ENCODE measurements at regions not wholly inside any gene's neighbourhood (a gene's known extent, or its start where the extent isn't known, plus 50 kb on each side); places are given as distances from the start of the nearest gene placed in this dataset.

DNA sequence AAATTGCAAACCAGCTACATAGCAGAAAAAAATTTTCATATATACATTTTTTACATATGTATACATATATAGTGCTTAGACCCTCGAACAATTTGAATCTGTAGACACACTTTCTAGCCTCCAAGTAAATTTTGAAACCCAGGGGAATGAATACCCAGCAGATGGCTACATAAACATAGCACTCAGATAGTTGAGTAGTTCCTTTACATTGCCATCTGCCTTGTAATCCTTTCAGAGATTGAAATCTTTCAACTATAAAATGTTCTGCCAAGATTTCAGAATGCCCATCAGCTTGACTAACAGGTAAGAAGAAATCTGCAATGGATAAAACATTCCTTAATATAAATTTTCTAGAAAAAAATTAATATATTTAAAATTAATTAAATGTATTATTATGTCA is 1333.5 kb upstream of the CADM2 start:
- Histone ChIP-seq H3K27ac (ENCODE audit: low read depth, low read length) (no peak overlapping the region), H3K9ac (ENCODE audit: low read length) (no peak overlapping the region), H3K27me3 (ENCODE audit: control insufficient read depth, insufficient read depth, low read length) (no peaks in the 10 kb centered on the region), H3K4me3 (ENCODE audit: low read depth, low read length) (no peak overlapping the region), H3K9me3 (ENCODE audit: control insufficient read depth, insufficient read depth, low read depth, low read length) (no peaks in the 10 kb centered on the region), H3K4me1 (ENCODE audit: control insufficient read depth, insufficient read depth, low read length) (no peaks in the 10 kb centered on the region), H3K36me3 (ENCODE audit: control insufficient read depth, insufficient read depth, low read length) (no peaks in the 10 kb centered on the region)

DNA sequence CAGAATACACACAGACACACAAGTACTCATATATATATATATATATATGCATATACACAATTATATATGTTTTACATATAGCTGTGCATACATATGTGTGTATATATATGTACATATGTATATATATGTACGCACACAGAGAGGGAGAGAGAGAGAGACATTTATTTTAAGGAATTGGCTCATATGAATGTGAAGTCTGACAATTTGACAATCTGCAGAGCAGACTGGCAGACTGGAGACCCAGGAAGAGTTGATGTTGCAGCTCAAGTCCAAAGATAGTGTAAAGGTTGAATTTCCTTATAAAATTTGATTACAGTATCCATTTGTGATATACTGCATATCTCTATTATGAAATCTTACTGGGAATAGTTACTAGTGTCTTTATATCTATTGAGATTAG is 1330.3 kb upstream of the CADM2 start:
- Histone ChIP-seq H3K27ac (ENCODE audit: low read depth, low read length) (no peak overlapping the region), H3K4me3 (ENCODE audit: low read depth, low read length) (no peak overlapping the region), H3K9me3 (ENCODE audit: control insufficient read depth, insufficient read depth, low read depth, low read length) (no peaks in the 10 kb centered on the region), H3K36me3 (ENCODE audit: control insufficient read depth, insufficient read depth, low read length) (no peaks in the 10 kb centered on the region), H3K27me3 (ENCODE audit: control insufficient read depth, insufficient read depth, low read length) (no peaks in the 10 kb centered on the region), H3K4me1 (ENCODE audit: control insufficient read depth, insufficient read depth, low read length) (no peaks in the 10 kb centered on the region), H3K9ac (ENCODE audit: low read length) (no peak overlapping the region)

- no peak overlapping the region for H3K9ac ChIP-seq (ENCODE audit: low read length)
- H3K27ac ChIP-seq (ENCODE audit: low read depth, low read length) = no peak overlapping the region
- no peaks in the 10 kb centered on the region for H3K36me3 ChIP-seq (ENCODE audit: control insufficient read depth, insufficient read depth, low read length)
- no peak overlapping the region for H3K4me3 ChIP-seq (ENCODE audit: low read depth, low read length)
- no peaks in the 10 kb centered on the region for H3K27me3 ChIP-seq (ENCODE audit: control insufficient read depth, insufficient read depth, low read length)
- H3K4me1 ChIP-seq (ENCODE audit: control insufficient read depth, insufficient read depth, low read length) = no peaks in the 10 kb centered on the region
- no peaks in the 10 kb centered on the region for H3K9me3 ChIP-seq (ENCODE audit: control insufficient read depth, insufficient read depth, low read depth, low read length)
These were observed 1326.3 kb upstream of the CADM2 start for GRCh38 chr3:83632526-83632925.

GRCh38 chr3:83633758-83634157 is 1325.0 kb upstream of the CADM2 start:
- H3K4me3 ChIP-seq (ENCODE audit: low read depth, low read length) = no peak overlapping the region
- H3K4me1 ChIP-seq (ENCODE audit: control insufficient read depth, insufficient read depth, low read length) = no peaks in the 10 kb centered on the region
- H3K9me3 ChIP-seq (ENCODE audit: control insufficient read depth, insufficient read depth, low read depth, low read length) = no peaks in the 10 kb centered on the region
- no peak overlapping the region for H3K9ac ChIP-seq (ENCODE audit: low read length)
- H3K36me3 ChIP-seq (ENCODE audit: control insufficient read depth, insufficient read depth, low read length) = no peaks in the 10 kb centered on the region
- H3K27ac ChIP-seq (ENCODE audit: low read depth, low read length) = no peak overlapping the region
- H3K27me3 ChIP-seq (ENCODE audit: control insufficient read depth, insufficient read depth, low read length) = no peaks in the 10 kb centered on the region

GRCh38 chr3:83649692-83650091 is 1309.1 kb upstream of the CADM2 start:
- no peaks in the 10 kb centered on the region for H3K36me3 ChIP-seq (ENCODE audit: control insufficient read depth, insufficient read depth, low read length)
- no peak overlapping the region for H3K9ac ChIP-seq (ENCODE audit: low read length)
- H3K27me3 ChIP-seq (ENCODE audit: control insufficient read depth, insufficient read depth, low read length) = no peaks in the 10 kb centered on the region
- no peaks in the 10 kb centered on the region for H3K4me1 ChIP-seq (ENCODE audit: control insufficient read depth, insufficient read depth, low read length)
- peaks cover 2% of the 10 kb centered on the region; the same call in 1 of the 2 replicates for H3K9me3 ChIP-seq (ENCODE audit: control insufficient read depth, insufficient read depth, low read depth, low read length)
- no peak overlapping the region for H3K27ac ChIP-seq (ENCODE audit: low read depth, low read length)
- H3K4me3 ChIP-seq (ENCODE audit: low read depth, low read length) = no peak overlapping the region

DNA sequence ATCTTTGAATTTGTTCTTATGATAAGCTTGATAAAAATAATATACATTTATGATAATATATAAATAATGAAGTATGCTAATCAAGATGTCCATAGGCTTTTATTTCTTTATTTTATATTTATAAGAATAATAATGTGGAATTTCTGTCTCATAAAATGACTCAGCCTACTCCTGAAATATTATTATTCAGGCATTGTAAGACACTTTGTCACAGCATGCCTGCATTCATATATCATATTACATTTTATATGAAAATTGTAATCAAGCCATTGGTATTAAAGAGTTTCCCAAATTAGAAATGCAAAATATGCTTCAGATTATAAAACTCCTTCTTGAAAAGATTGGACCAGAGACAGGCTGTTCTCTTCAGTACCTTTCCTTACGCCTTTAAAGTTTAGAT is 1303.7 kb upstream of the CADM2 start:
- peaks cover 2% of the 10 kb centered on the region; the same call in 1 of the 2 replicates for H3K9me3 ChIP-seq (ENCODE audit: control insufficient read depth, insufficient read depth, low read depth, low read length)
- H3K27me3 ChIP-seq (ENCODE audit: control insufficient read depth, insufficient read depth, low read length) = no peaks in the 10 kb centered on the region
- H3K27ac ChIP-seq (ENCODE audit: low read depth, low read length) = no peak overlapping the region
- no peaks in the 10 kb centered on the region for H3K36me3 ChIP-seq (ENCODE audit: control insufficient read depth, insufficient read depth, low read length)
- H3K4me1 ChIP-seq (ENCODE audit: control insufficient read depth, insufficient read depth, low read length) = no peaks in the 10 kb centered on the region
- no peak overlapping the region for H3K9ac ChIP-seq (ENCODE audit: low read length)
- no peak overlapping the region for H3K4me3 ChIP-seq (ENCODE audit: low read depth, low read length)

DNA sequence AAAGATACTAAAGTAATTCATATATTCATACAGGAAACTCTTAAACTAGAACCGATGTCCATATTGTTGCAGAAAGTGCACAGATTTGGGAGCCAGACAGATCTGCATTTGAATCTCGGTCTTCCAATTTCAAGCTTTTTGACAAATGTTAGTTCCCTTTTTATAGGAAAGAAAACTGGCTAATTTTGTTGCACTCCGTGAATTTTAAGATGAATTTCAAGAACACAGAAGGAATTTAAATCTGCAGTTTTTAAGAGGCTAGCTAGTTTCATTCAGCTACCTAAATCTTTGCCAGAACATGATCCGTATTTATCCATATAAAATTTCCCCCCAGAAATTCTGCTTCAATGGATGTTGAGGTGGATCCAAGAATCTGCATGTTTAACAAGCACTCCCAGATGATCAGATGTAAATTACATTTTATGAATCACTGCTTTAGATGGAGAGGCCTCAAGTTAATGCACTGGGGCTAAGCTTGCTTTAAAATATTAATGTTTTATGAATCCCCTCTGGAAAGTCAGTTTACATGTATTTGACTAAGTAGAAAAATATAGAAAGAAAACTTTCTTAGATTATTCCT is 1296.3 kb upstream of the CADM2 start:
- no peak overlapping the region for H3K27ac ChIP-seq (ENCODE audit: low read depth, low read length)
- no peaks in the 10 kb centered on the region for H3K4me1 ChIP-seq (ENCODE audit: control insufficient read depth, insufficient read depth, low read length)
- H3K36me3 ChIP-seq (ENCODE audit: control insufficient read depth, insufficient read depth, low read length) = no peaks in the 10 kb centered on the region
- no peak overlapping the region for H3K9ac ChIP-seq (ENCODE audit: low read length)
- no peaks in the 10 kb centered on the region for H3K9me3 ChIP-seq (ENCODE audit: control insufficient read depth, insufficient read depth, low read depth, low read length)
- no peaks in the 10 kb centered on the region for H3K27me3 ChIP-seq (ENCODE audit: control insufficient read depth, insufficient read depth, low read length)
- no peak overlapping the region for H3K4me3 ChIP-seq (ENCODE audit: low read depth, low read length)

DNA sequence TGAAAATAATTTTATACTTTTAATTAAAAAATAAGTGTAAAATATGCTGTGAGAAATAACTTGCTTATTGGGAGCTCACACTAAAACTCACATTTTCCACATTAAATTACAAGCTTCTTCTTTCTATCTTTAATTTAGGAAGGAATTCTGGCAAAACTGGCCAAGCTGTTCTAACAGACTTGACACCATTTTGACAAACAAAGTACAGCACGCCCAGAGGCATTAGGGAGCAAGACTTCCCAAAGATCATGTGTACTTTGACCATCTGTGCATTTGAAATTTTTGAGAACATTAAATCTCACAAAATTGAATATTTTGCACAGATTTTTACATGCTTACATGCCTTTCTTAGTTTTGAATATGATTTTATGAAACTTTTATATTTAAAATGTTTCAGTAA is 1288.4 kb upstream of the CADM2 start:
- Histone ChIP-seq H3K4me1 (ENCODE audit: control insufficient read depth, insufficient read depth, low read length) (no peaks in the 10 kb centered on the region), H3K4me3 (ENCODE audit: low read depth, low read length) (no peak overlapping the region), H3K9me3 (ENCODE audit: control insufficient read depth, insufficient read depth, low read depth, low read length) (no peaks in the 10 kb centered on the region), H3K27ac (ENCODE audit: low read depth, low read length) (no peak overlapping the region), H3K27me3 (ENCODE audit: control insufficient read depth, insufficient read depth, low read length) (no peaks in the 10 kb centered on the region), H3K36me3 (ENCODE audit: control insufficient read depth, insufficient read depth, low read length) (no peaks in the 10 kb centered on the region), H3K9ac (ENCODE audit: low read length) (no peak overlapping the region)

DNA sequence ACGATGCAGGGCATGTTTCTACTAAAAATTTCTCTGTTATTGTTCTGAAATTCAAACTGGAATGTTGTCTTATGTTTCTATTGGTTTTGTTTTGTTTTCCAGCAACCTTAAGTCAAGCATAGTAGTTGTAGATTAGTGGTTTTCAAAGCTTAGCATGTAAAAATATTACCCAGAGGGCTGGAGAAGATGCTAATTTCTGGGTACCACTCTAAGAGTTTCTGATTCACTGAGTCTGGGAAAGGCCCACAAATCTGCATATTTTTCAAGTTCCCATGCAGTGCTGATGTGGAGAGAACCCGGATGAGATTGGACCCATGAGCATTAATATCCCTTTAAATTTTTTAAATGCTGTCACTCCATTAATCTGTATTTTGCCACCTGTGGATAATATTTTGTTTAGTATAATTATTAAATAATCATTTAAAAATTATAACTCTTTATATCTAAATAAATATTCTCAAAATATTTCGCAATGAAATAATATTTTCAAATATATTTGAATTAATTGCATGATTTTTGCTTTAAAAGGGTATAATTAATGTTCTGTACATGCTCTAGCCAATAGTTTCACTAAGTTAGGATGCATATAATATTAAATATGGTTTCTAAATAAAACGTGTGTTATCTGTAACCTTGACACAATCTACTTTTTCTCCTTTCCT is 1274.7 kb upstream of the CADM2 start:
- Histone ChIP-seq H3K27ac (ENCODE audit: low read depth, low read length) (no peak overlapping the region), H3K9ac (ENCODE audit: low read length) (no peak overlapping the region), H3K4me1 (ENCODE audit: control insufficient read depth, insufficient read depth, low read length) (no peaks in the 10 kb centered on the region), H3K27me3 (ENCODE audit: control insufficient read depth, insufficient read depth, low read length) (no peaks in the 10 kb centered on the region), H3K9me3 (ENCODE audit: control insufficient read depth, insufficient read depth, low read depth, low read length) (no peaks in the 10 kb centered on the region), H3K36me3 (ENCODE audit: control insufficient read depth, insufficient read depth, low read length) (no peaks in the 10 kb centered on the region), H3K4me3 (ENCODE audit: low read depth, low read length) (no peak overlapping the region)

GRCh38 chr3:83706669-83707068 is 1252.1 kb upstream of the CADM2 start:
- Histone ChIP-seq H3K27me3 (ENCODE audit: control insufficient read depth, insufficient read depth, low read length) (no peaks in the 10 kb centered on the region), H3K9ac (ENCODE audit: low read length) (no peak overlapping the region), H3K27ac (ENCODE audit: low read depth, low read length) (no peak overlapping the region), H3K4me1 (ENCODE audit: control insufficient read depth, insufficient read depth, low read length) (no peaks in the 10 kb centered on the region), H3K4me3 (ENCODE audit: low read depth, low read length) (no peak overlapping the region), H3K9me3 (ENCODE audit: control insufficient read depth, insufficient read depth, low read depth, low read length) (no peaks in the 10 kb centered on the region), H3K36me3 (ENCODE audit: control insufficient read depth, insufficient read depth, low read length) (no peaks in the 10 kb centered on the region)

DNA sequence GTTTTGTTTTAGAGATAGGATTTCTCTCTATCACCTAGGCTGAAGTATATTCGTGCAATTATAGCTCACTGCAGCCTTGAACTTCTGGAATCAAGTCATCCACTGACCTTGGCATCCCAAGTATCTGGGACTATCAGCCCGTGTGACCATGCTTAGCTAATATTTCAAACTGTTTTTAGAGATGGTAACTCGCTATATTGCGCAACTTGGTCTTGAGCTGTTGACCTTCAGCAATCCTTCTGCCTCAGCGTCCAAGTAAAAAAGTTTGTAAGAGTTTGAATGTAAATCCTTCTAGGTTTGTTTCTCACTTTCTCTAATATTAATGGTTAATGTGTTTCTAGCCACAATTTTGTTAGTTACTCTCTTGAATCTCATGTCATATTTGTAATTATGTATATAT is 1243.5 kb upstream of the CADM2 start:
- H3K4me3 ChIP-seq (ENCODE audit: low read depth, low read length) = no peak overlapping the region
- H3K36me3 ChIP-seq (ENCODE audit: control insufficient read depth, insufficient read depth, low read length) = no peaks in the 10 kb centered on the region
- H3K9me3 ChIP-seq (ENCODE audit: control insufficient read depth, insufficient read depth, low read depth, low read length) = no peaks in the 10 kb centered on the region
- no peak overlapping the region for H3K27ac ChIP-seq (ENCODE audit: low read depth, low read length)
- no peaks in the 10 kb centered on the region for H3K4me1 ChIP-seq (ENCODE audit: control insufficient read depth, insufficient read depth, low read length)
- no peaks in the 10 kb centered on the region for H3K27me3 ChIP-seq (ENCODE audit: control insufficient read depth, insufficient read depth, low read length)
- no peak overlapping the region for H3K9ac ChIP-seq (ENCODE audit: low read length)

Data from HUES6 (cell line).